HL-60/S4 treated with phorbol 12-myristate 13-acetate at 8.2 ng/mL for 4 days and 3 days (cell line): ENCODE measurements at regions not wholly inside any gene's neighbourhood (a gene's known extent, or its start where the extent isn't known, plus 50 kb on each side); places are given as distances from the start of the nearest gene placed in this dataset.
"Not testable (repeated sequence)": the region's sequence is repeated elsewhere in the genome, so short reads cannot be mapped to it uniquely, and the experiment has no call there.

Source experiments
- in situ Hi-C: fragments of 300-500 bp; cut with MboI; formaldehyde crosslinking; loops from 2 replicates; pipeline ENCODE4 v1.15.0; 2022; ENCODE audit warnings: low sequenced_read_pairs

DNA sequence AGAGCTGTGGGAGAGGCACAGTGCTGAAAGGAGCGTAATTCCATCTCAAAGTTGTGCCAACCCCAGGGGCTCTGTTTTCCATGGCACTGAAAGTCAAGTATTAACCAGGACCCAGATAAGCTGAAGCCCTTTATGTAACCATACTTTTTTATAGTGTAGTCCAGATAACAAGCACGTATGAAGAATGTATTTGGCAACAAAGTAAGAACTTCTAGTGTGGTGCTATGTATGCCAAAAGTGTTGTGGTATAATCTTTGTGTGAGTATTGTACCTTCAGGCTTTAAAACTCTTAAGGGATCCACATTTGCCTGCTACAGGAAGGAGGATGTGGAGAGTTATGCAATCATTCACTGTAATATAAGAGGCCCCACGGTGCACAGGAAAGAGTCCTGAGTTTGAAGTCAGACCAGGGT, 129.4 kb downstream of the IBTK start:
- in situ Hi-C loops = no loop called here

- in situ Hi-C loops = no loop called here
Measured at GRCh38 chr6:82114748-82115147, 132.8 kb downstream of the IBTK start.

GRCh38 chr6:82113231-82113630, 134.3 kb downstream of the IBTK start:
- in situ Hi-C loops = no loop called here

- in situ Hi-C loops = no loop called here
Measured at GRCh38 chr6:82111818-82112217, 135.7 kb downstream of the IBTK start.

- in situ Hi-C loops = no loop called here
Measured at GRCh38 chr6:82111114-82111513, 136.4 kb downstream of the IBTK start.

GRCh38 chr6:82103171-82103570, 144.4 kb downstream of the IBTK start:
- in situ Hi-C loops = not testable (repeated sequence)

DNA sequence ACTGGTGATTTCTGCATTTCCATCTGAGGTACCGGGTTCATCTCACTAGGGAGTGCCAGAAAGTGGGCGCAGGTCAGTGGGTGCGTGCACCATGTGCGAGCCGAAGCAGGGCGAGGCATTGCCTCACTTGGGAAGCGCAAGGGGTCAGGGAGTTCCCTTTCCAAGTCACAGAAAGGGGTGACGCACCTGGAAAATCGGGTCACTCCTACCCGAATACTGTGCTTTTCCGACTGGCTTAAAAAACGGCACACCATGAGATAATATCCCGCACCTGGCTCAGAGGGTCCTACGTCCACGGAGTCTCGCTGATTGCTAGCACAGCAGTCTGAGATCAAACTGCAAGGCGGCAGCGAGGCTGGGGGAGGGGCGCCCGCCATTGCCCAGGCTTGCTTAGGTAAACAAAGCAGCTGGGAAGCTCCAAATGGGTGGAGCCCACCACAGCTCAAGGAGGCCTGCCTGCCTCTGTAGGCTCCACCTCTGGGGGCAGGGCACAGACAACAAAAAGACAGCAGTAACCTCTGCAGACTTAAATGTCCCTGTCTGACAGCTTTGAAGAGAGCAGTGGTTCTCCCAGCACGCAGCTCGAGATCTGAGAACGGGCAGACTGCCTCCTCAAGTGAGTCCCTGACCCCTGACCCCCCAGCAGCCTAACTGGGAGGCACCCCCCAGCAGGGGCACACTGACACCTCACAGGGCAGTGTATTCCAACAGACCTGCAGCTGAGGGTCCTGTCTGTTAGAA, 146.0 kb downstream of the IBTK start:
- in situ Hi-C loops = not testable (repeated sequence)

- in situ Hi-C loops = not testable (repeated sequence)
Measured at GRCh38 chr6:82100763-82101162, 146.8 kb downstream of the IBTK start.

DNA sequence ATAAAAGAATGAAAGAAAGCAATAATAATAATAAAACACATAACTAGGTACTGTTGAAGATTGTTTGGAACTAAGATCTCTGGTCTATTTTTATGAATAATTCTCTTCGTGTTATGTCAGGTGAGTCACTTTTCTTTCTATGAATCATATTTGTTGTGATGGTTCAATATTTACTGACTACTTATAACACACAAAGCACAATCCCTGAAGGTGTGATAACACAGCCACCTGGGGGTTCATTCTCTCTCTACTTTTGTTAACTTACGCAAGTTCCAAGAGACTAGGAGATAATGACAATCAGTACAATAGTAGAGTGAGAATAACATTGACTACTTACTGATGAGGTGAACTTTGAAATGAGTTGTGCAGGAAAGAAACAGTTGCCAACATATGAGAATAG, 149.9 kb downstream of the IBTK start:
- in situ Hi-C loops = no loop called here

DNA sequence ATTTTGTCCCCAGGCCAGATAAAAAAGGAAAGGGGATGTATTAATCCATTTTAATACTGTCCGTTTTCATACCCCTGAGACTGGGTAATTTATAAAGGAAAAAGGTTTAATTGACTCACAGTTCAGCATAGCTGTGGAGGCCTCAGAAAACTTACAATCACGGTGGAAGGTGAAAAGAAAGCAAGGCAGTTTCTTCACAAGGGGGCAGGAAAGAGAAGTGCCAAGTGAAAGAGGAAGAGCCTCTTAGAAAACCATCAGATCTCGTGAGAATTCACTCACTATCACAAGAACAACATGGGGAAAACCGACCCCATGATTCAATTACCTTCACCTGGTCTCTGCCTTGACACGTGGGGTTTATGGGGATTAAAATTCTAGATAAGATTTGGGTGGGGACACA, 152.5 kb downstream of the IBTK start:
- in situ Hi-C loops = no loop called here

DNA sequence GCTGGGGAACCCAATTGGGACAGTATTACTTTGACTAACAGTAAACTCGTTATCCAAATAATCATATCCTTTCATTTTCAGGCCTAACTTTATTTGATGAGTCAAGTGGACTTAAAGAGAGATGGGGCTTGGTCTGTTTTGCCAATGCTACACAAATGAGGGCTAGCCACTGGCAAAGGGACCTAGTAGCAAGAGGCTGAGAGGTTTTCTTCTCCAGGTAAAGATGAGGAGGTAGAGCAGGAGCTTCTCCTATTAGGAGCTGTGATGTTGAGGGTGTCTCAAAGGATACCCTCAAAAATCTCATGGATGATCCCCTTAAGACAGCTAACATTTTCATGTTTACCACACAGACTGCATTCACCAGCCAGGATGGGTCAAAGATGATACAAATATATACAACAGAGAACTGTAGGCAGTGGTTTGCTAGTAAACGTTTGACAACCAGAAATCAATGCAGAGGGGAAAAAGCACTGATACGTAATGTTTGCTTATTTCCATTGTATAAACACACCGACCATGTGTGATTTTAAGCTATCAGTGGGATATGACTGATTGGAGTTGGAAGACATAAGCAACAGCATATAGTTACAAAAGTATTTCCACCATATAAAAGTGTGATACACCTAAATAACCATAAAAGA, 153.3 kb downstream of the IBTK start:
- in situ Hi-C loops = no loop called here

DNA sequence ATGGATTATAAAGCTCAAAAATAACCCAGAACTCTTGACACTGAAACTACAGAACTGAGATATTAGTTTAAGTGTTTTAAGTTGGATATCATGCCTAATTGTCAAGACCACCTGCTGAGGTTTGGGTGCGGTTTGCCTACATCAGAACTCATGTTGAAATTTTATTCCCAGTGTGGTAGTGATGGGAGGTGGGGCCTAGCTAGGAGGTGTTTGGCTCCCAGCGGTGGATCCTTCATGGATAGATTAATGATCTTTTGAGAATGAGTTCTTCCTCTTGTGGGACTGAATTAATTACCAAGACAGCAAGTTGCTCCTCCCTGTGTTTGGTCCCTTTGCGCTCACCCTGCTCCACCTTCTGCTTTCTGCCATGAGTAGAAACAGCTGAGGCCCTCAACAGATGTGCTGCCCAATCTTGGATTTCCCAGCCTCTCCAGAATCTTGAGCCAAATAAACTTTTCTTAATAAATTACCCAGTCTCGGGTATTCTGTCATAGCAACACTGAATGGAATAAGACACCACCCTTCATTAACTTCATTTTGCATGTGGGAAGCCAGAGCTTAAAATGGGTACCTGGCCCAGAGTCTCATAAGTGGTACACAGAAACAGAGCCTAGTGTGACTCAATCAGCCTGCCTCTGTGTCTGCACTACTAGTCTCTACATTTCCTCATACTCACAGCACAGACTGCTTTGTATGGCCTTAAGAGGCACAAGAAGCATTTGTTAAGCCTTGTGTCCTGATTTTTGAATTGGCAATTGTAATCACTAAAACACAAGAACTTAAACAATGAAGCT, 158.4 kb downstream of the IBTK start:
- in situ Hi-C loops = no loop called here

GRCh38 chr6:82086944-82087343, 160.6 kb downstream of the IBTK start:
- in situ Hi-C loops = no loop called here

GRCh38 chr6:82085701-82086100, 161.8 kb downstream of the IBTK start:
- in situ Hi-C loops = no loop called here

DNA sequence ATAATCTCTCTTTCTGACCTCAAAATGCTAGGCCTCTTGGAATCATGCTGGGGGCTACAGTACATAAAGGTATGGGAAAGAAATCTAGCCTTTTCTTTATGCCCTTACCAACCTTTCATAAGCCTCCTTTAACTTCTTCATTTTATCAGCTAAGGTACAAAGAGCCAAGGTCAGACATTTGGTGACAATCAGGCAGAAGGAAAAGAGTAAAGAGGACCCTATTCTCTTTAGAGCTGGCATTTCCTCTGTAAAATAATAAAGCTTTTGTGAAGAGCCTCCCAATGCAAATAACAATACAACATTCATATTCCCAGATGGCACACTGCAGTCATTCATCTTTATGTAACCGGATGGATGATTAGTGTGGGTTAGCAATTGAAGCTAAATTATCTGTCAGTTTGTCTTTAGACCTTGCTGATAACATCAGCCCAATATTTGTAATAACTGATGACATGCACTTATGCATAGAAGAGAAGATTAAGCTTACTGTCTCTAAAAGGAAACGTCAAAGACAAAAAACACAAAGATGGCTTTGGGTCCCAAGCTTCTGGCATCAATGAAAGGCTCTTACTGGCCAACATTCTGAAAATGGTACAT, 163.1 kb downstream of the IBTK start:
- in situ Hi-C loops = no loop called here

DNA sequence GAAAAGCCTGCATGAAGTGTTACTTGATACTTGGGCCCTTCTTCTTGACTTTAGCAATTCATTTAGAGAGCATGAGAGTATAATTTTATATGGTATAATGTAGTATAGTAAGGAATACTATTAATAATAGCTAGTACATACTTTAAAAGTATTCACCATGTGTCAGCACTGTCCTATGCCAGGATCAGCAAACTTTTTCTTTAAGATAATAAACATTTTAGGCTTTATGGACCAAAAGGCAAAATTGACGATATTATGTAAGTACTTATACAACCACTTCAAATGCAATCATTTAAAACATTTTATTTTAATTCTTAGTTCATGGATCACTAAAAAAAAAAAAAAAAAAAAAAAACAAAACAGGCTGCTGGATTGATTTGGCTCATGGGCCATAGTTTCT, 163.9 kb downstream of the IBTK start:
- in situ Hi-C loops = no loop called here

- in situ Hi-C loops = no loop called here
Measured at GRCh38 chr6:82080767-82081166, 166.8 kb downstream of the IBTK start.

GRCh38 chr6:82078286-82078908, 169.1 kb downstream of the IBTK start:
- in situ Hi-C loops = no loop called here

GRCh38 chr6:82076916-82077315, 170.6 kb downstream of the IBTK start:
- in situ Hi-C loops = no loop called here

DNA sequence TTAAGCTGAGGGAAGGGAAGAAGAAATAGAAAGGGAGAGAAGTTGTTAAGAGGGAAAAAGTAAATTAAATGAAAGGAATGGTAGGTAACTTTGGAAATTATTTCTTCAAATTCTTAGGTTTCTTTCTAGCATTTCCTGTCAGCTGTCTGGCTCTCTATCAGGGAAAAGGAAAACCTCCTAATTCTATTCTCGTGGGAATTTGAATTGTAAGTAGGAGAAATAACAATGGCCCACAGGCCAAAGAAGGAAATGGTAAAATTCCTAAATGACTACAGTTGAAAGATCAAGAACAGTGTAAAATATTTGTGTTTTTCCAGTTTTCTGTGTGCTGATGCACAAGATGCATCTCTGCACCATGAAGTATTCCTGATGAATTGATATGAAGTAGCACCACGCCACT, 173.0 kb downstream of the IBTK start:
- in situ Hi-C loops = no loop called here

DNA sequence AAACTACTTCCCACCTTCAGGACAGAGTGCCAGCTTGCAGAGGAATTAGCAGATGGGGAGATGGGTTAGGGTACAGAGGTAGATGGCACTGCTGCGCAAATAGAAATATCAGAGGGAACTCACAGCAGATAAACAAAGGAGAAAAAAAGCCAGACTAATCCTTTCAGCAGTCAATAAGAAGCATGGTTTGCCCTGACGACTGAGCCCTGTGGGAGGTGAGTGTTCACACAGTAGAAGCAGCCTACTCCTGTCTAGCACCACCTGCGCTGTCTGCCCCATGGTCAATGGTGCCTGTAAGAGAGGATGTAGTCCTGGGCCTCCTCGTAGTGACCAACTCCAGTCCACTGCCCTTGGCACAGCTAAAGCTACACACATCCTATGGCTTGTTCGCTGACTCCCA, 174.1 kb downstream of the IBTK start:
- in situ Hi-C loops = no loop called here
